GM04504 (cell line): ENCODE measurements at regions not wholly inside any gene's neighbourhood (a gene's known extent, or its start where the extent isn't known, plus 50 kb on each side); places are given as distances from the start of the nearest gene placed in this dataset.
"Not testable (repeated sequence)": the region's sequence is repeated elsewhere in the genome, so short reads cannot be mapped to it uniquely, and the experiment has no call there.

Experiments used
- DNase-seq: peaks from one replicate; pipeline ENCODE4 v3.0.0-alpha.2; 2012; ENCODE audit warnings: low read depth

GRCh38 chr11:98155696-98156095 is 865.1 kb upstream of the CNTN5 start:
- no peak for DNase-seq

- no peak for DNase-seq
These were observed 842.8 kb upstream of the CNTN5 start for GRCh38 chr11:98177925-98178324.

- DNase-seq: no peak
These were observed 840.2 kb upstream of the CNTN5 start for GRCh38 chr11:98180511-98180910.

- no peak for DNase-seq
These were observed 839.8 kb upstream of the CNTN5 start for GRCh38 chr11:98180921-98181320.

GRCh38 chr11:98183034-98183433 is 837.7 kb upstream of the CNTN5 start:
- no peak for DNase-seq

GRCh38 chr11:98185245-98185644 is 835.5 kb upstream of the CNTN5 start:
- DNase-seq: no peak

GRCh38 chr11:98194611-98195010 is 826.1 kb upstream of the CNTN5 start:
- DNase-seq: no peak

DNA sequence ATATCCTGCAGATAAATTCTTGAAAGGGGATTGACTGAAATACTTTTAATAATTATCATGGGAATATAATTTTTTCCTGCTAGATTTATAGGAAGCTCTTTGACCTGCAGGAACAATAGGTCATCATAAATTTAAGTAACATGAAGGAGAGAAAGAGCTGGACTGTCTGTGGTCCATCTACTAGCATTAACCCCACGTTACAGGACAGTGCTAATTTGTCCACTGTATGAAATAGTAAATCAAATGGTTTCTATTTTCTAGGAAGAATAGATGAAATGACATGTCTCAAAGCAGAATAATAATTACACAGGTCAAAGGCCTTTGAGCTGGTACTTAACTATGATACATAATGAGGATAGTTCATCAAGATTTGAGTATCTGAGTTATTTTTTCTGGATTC is 825.4 kb upstream of the CNTN5 start:
- DNase-seq: no peak

GRCh38 chr11:98207086-98207485 is 813.7 kb upstream of the CNTN5 start:
- DNase-seq: no peak

GRCh38 chr11:98227278-98227677 is 793.5 kb upstream of the CNTN5 start:
- no peak for DNase-seq

DNA sequence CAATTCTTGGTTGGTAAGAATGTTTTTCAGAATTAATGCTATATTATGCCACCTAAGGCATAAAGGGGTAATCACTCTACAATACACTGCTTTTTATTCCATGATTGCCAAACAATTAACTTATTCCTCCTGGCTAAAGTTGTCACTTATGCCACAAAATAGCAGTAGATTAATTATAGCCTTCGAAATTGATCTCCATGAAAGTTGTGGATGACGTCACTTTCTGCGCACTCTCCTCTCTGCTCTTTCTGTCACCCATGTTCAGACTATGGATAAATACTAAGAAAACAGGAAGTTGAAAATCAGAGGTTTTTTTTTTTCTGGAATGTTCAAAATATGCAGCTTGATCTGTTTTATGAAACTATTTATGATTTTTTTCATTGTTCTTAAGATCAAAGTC is 790.1 kb upstream of the CNTN5 start:
- no peak for DNase-seq

GRCh38 chr11:98234698-98235097 is 786.1 kb upstream of the CNTN5 start:
- no peak for DNase-seq

DNA sequence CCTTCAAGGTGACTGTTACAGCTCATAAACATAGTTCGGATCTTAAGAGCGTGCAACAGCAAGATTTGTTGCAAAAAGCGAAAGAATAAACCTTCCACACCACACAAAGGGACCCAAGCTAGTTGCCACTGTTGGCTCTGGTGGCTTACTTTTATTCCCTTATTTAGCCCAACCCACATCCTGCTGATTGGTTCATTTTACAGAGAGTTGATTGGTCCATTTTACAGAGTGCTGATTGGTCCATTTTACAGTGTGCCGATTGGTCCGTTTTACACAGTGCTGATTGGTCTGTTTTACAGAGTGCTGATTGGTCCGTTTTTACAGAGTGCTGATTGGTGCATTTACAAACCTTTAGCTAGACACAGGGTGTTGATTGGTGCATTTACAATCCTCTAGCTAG is 776.9 kb upstream of the CNTN5 start:
- no peak for DNase-seq

DNA sequence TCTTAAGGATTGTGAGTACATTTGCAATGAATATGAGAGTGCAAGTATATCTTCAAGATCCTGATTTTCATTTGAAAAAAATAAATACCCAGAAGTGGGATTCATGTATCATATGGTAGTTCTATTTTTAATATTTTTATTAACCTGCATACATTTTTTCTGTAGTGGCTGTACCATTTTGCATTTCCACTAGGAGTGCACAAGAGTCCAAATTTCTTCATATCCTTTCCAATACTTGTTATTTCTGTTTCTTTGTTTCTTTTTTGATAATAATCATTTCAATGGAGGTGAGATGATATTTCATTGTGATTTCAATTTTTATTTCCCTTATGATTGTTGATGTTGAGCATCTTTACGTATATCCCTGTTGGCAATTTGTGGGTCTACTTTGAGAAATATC is 759.8 kb upstream of the CNTN5 start:
- DNase-seq: no peak

DNA sequence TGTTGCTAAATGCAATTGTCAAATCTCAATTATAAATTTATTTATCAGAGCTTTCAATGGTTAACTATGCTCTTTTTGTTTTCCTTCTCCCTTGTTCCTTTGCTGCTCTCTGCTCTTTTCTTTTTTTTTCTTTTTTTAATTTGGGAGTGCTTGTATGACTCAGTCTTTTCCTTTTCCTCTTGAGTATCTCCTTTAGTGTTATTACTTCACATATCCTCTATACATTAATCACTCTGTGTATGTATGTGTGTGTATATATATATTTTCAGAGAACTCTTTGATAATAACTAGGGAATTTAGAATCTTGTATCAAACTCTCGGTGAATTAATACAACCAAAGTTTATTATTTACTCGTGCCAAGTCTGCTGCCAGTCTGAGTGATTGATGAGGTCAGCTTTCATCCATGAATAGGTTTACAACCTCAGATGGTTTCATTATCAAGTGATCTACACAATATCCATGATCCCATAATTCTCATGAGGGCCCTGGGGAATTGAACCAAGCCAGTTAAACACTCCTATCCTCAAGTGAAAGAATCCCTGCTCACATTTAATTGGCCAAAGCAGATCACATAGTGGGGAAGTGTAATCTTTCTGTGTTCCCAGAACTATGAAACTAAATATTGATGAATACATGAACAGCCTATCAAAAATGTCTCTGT is 743.4 kb upstream of the CNTN5 start:
- DNase-seq: no peak

- DNase-seq: no peak
These were observed 731.0 kb upstream of the CNTN5 start for GRCh38 chr11:98289617-98290263.

GRCh38 chr11:98296091-98296880 is 724.5 kb upstream of the CNTN5 start:
- DNase-seq: no peak

- no peak for DNase-seq
These were observed 720.0 kb upstream of the CNTN5 start for GRCh38 chr11:98300719-98301118.

GRCh38 chr11:98307827-98308491 is 712.8 kb upstream of the CNTN5 start:
- DNase-seq: no peak

DNA sequence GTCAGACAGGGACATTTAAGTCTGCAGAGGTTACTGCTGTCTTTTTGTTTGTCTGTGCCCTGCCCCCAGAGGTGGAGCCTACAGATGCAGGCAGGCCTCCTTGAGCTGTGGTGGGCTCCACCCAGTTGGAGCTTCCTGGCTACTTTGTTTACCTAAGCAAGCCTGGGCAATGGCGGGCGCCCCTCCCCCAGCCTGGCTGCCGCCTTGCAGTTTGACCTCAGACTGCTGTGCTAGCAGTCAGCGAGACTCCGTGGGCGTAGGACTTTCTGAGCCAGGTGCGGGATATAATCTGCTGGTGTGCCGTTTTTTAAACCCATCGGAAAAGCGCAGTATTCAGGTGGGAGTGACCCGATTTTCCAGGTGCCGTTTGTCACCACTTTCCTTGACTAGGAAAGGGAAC is 690.4 kb upstream of the CNTN5 start:
- not testable (repeated sequence) for DNase-seq

DNA sequence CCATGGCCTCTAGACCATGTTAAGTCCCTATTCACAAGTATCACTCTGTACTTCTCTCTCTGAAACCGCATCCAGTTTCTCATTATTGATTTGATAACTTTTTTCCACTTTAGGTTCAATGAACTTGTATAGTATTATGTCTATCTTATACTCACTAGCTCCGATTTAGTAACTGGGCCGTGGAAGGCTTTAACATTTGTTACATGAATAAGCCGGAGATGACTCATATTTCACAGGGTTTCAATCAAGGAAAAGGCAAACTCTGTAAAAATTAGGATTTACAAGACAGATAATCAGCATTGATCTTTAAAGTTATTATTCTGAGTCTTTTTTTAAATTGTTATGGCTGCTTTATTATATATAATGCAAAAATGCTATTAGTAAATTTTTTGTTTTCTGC is 662.2 kb upstream of the CNTN5 start:
- no peak for DNase-seq

DNA sequence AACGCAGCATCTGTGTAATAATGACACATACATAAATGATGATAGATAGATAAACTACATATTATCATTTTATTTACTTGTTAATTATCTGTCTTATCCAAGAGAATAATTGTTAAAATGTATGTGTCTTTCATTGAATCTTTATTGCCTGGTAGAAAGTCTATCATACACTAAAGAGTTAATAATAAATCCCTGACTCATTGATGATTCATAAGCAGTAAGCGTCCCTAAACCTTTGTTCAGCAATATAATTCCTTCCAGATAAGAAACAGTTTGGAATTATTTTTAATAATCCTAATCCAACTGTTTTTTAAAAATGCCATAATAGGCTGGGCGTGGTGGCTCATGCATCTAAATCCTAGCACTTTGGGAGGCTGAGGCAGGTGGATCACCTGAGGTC is 655.6 kb upstream of the CNTN5 start:
- no peak for DNase-seq

DNA sequence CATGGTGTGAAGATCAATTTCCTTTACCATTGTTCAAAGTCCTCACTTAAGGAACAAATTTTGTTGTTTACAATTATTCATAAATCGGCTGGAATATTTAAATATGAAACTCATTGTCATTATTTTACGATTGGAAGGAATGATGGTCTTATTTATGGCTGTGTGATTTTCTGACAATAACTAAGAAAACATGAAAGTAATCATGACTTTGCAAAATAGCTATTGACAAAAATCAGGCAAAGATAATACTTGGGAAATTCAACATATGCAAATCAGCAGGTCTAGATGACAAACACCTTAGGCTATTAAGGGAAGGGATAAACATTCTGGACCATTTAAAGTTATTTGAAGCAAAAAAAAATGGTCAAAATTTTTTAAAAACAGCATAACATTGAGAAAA is 654.8 kb upstream of the CNTN5 start:
- no peak for DNase-seq
